GM12873 (cell line): ENCODE measurements at regions not wholly inside any gene's neighbourhood (a gene's known extent, or its start where the extent isn't known, plus 50 kb on each side); places are given as distances from the start of the nearest gene placed in this dataset.

Experiments
- TF ChIP-seq, protein P1 (sequence below): IDR thresholded peaks from 2 replicates; pipeline ENCODE4 v1.5.1; 2012; ENCODE audit warnings: low read depth, mild to moderate bottlenecking, moderate library complexity, low read length, control low read depth; ENCODE audit not compliant: insufficient read depth; ENCODE audit errors: missing control alignments

DNA sequence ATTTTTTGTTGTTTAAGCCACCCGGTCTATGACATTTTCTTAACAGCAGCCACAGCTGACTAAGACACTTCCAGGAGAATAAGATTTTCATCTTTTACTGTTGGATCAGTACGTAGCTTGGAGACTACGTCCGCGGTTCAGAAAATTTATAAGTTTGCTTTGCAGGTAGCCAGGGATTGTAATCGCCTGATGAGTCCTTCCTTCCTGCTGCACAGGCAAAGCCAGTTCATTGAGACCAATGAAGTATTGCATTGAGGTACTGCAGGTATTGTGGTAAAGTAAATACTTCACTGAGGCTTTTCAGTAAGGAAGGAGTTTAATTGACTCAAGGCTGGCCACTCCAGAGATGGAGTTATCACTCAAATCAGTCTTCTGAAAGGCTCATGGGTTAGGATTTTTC is 269.4 kb upstream of the ELAC2 start:
- TF ChIP-seq, protein P1, sequence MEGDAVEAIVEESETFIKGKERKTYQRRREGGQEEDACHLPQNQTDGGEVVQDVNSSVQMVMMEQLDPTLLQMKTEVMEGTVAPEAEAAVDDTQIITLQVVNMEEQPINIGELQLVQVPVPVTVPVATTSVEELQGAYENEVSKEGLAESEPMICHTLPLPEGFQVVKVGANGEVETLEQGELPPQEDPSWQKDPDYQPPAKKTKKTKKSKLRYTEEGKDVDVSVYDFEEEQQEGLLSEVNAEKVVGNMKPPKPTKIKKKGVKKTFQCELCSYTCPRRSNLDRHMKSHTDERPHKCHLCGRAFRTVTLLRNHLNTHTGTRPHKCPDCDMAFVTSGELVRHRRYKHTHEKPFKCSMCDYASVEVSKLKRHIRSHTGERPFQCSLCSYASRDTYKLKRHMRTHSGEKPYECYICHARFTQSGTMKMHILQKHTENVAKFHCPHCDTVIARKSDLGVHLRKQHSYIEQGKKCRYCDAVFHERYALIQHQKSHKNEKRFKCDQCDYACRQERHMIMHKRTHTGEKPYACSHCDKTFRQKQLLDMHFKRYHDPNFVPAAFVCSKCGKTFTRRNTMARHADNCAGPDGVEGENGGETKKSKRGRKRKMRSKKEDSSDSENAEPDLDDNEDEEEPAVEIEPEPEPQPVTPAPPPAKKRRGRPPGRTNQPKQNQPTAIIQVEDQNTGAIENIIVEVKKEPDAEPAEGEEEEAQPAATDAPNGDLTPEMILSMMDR: no peak

DNA sequence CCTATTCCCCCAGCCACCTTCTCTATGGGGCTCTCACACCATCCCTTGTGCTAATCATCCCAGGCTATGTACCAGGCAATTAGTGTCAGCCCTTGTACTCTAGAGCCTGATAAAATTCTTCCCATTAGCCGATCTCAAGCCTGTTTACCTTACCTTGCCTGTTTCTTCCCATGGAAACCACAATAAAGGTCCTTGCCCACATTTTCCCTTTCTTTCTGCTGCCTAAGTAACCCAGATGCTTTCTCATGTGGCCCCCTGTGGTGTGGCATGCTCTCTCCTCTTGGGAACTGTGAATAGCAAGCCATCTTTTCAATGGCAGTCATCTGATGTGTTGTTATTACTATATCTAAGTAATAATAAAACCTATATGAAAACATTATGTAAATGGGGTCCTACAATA is 265.8 kb upstream of the ELAC2 start:
- TF ChIP-seq, protein P1: no peak

- TF ChIP-seq, protein P1: no peak
Observed at GRCh38 chr17:13281626-13282025, 263.8 kb upstream of the ELAC2 start.

DNA sequence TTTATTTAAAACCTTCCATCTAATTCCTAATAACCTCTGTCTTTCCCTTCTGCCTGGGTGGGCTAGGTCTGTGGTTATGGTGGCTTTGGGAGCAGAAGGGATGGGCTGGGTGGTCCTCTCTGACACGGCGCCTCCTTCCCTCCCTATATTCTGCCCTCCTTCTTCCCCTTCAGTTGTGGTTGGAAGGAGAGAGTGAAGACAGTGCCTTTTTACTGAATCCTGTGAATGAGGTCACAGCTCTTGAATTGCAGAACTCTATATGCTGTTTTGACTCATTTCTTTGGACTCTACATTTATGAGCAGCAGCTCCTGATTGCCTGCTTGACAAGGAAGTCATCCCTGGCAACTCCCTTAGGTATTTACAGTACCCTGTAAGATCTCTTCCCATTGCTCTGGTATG is 256.0 kb upstream of the ELAC2 start:
- TF ChIP-seq, protein P1: no peak

GRCh38 chr17:13272296-13272695 is 254.5 kb upstream of the ELAC2 start:
- TF ChIP-seq, protein P1: no peak

- TF ChIP-seq, protein P1: no peak
Observed at GRCh38 chr17:13268791-13269595, 251.2 kb upstream of the ELAC2 start.

DNA sequence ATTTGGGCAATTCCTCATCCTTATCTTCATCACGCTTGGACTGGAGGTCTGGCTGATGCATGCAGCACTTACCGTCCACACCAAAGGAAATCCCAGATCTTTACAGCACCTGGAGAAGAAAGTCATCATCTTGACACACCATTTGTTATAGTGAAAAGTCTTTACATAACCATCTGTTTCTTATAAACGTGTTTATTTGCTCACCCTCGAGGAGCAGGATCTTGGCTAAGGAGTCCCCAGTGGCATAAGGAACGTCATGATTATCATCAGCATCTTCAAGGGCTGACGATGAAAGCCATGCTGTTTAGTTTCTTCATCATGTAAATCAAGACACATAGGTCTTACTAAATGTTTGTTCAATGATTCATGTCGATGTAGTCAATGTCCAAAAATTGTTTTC is 248.8 kb upstream of the ELAC2 start:
- TF ChIP-seq, protein P1: no peak

DNA sequence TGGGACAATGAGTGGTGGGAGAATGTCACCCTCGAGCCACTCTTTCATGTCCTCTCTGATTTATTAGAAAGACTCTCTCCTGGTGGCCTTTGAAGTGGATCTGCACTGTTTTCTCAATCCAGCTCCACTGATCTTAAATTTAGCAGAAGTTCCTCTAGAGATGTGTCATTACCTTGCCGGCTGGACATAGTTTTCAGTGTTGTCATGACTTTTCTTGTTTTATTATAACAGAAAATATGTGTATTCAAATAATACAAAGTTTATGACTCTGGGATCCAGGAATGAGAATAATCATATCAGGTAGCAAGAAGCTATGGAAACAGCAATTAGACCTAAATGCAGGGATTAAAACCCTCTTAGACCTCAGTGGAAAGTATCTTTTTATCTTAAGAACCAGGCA is 247.5 kb upstream of the ELAC2 start:
- TF ChIP-seq, protein P1: no peak
